WI38 (cell line): ENCODE measurements at regions not wholly inside any gene's neighbourhood (a gene's known extent, or its start where the extent isn't known, plus 50 kb on each side); places are given as distances from the start of the nearest gene placed in this dataset.

Experiments
- H3K4me3 ChIP-seq: 2 replicates; pipeline ENCODE4 v1.5.1; 2011; ENCODE audit warnings: low read depth, mild to moderate bottlenecking, control low read depth, low read length
- TF ChIP-seq, protein P1 (sequence below): IDR thresholded peaks from 2 replicates; pipeline ENCODE4 v1.5.1; 2012; ENCODE audit warnings: low read depth, mild to moderate bottlenecking, control low read depth, low read length

DNA sequence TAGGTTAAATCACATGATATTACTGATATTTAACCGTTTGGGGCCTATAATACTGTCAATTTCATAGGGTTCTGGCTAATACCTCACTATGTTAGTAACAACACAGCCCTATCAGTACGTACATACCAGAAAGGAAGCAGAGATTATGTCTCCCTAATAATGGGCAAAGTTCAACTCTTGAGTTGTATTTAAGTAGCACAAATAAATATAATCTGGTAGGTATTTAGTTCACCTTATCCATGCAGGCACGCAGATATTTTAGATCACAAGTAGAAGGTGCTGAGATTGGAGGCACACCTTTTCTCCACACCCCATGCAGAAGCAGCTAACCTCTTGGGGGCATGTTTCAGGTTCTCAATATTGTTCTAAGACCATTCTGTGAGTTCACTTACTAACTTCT is 118.9 kb downstream of the IRS1 start:
- H3K4me3 ChIP-seq, result no peak overlapping the region
- TF ChIP-seq, protein P1, sequence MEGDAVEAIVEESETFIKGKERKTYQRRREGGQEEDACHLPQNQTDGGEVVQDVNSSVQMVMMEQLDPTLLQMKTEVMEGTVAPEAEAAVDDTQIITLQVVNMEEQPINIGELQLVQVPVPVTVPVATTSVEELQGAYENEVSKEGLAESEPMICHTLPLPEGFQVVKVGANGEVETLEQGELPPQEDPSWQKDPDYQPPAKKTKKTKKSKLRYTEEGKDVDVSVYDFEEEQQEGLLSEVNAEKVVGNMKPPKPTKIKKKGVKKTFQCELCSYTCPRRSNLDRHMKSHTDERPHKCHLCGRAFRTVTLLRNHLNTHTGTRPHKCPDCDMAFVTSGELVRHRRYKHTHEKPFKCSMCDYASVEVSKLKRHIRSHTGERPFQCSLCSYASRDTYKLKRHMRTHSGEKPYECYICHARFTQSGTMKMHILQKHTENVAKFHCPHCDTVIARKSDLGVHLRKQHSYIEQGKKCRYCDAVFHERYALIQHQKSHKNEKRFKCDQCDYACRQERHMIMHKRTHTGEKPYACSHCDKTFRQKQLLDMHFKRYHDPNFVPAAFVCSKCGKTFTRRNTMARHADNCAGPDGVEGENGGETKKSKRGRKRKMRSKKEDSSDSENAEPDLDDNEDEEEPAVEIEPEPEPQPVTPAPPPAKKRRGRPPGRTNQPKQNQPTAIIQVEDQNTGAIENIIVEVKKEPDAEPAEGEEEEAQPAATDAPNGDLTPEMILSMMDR, result no peak

- no peak overlapping the region for H3K4me3 ChIP-seq
- TF ChIP-seq, protein P1, result no peak
Measured at GRCh38 chr2:226679389-226680065, 120.1 kb downstream of the IRS1 start.

GRCh38 chr2:226678422-226678821 is 121.2 kb downstream of the IRS1 start:
- TF ChIP-seq, protein P1, result no peak
- no peak overlapping the region for H3K4me3 ChIP-seq

DNA sequence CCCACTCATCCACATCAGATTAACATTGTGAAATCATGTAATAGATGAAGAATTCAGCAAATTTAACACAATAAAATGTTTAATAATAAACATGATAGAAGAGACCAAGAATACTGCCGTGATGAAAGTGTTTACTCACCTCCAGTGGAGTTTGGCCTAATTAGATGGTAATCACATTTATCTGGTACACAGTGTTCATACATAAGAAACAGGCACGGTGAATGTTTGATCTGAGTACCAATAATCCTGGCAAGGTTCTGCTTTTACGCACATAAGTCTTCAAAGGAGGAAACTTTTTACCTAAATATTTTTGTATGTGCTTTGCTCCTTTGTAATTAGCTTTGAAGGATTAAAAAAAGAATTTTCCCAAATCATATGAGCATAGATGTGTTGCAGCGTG is 122.5 kb downstream of the IRS1 start:
- TF ChIP-seq, protein P1, result no peak

DNA sequence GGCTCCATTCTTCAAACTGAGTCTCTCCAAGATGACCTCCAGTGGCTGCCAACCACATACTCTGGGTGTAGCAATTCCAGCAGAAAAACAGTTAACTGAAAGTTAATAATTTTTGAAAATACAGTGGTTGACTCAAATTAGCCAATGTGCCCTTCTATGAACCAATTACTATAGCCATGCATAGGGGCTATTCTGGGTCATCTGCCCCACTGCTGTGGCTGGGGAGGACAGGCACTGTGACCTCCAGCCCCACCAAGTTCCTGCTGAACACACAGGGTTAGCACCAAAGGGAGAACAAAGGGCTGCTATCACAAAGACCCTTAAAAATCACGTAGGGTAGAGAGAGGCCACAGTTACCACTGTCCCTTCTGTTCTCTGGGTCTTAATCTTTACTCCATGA is 123.0 kb downstream of the IRS1 start:
- TF ChIP-seq, protein P1, result no peak
- H3K4me3 ChIP-seq, result no peak overlapping the region

More for the DNA sequence above, 122.5 kb downstream of the IRS1 start:
- no peak overlapping the region for H3K4me3 ChIP-seq

- TF ChIP-seq, protein P1, result no peak
Measured at GRCh38 chr2:226674123-226674522, 125.5 kb downstream of the IRS1 start.

DNA sequence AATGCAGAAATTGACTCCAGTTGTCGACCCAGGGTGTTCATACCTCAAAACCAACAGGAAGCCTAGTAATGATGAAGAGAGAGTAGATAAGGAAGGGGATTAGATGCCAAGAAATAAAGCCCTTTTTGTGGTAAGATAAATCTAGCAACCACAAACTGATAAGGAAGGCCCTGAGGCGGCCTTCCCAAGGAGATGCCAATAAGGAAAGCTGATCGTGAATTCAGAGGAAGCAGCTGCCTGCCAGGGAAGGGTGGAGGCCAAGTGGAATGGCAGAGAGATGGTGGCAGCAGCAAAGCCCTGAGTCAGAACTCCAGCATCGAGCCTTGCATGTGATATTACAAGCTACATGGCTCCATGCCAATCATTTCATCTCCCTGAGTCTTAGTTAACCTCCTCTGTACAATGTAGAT is 126.3 kb downstream of the IRS1 start:
- TF ChIP-seq, protein P1, result no peak

More at GRCh38 chr2:226674123-226674522, 125.5 kb downstream of the IRS1 start:
- H3K4me3 ChIP-seq, result no peak overlapping the region

More for the DNA sequence above, 126.3 kb downstream of the IRS1 start:
- H3K4me3 ChIP-seq, result no peak overlapping the region
